GM12878 (cell line): ENCODE measurements at regions not wholly inside any gene's neighbourhood (a gene's known extent, or its start where the extent isn't known, plus 50 kb on each side); places are given as distances from the start of the nearest gene placed in this dataset.

Source experiments
- ATAC-seq: fragments of 200-7000 bp; cut with Tn5 transposase; 3 replicates; pipeline ENCODE4 v1.9.1; 2020; ENCODE audit warnings: mild to moderate bottlenecking, moderate library complexity
- BruUV-seq: library from RNA; stranded (reverse); fragments of 400-500 nt; replicated peaks from 2 replicates; lab custom pipeline; 2021; lab: Mats Ljungman, UMichigan
- CTCF ChIA-PET: fragments of 300-600 bp; sonication (Branson Sonifier 250); formaldehyde crosslinking; extraction: SDS; loops from one replicate; lab custom pipeline; 2021; ENCODE audit warnings: inconsistent platforms; lab: Yijun Ruan, JAX
- POLR2A ChIA-PET: fragments of 350-600 bp; formaldehyde crosslinking; extraction: SDS; loops from one replicate; lab custom pipeline; 2021; ENCODE audit warnings: inconsistent platforms; lab: Charles Lee
- RAD21 ChIA-PET: fragments of 300-600 bp; sonication (Branson Sonifier 250); formaldehyde crosslinking; loops from one replicate; lab custom pipeline; 2023; ENCODE audit warnings: antibody characterized with exemption; ENCODE audit not compliant: unreplicated experiment; lab: Charles Lee
- SMC1A ChIA-PET: fragments of 300-600 bp; sonication (Branson Sonifier 250); formaldehyde crosslinking; loops from one replicate; lab custom pipeline; 2023; ENCODE audit not compliant: unreplicated experiment, uncharacterized antibody; lab: Charles Lee
- DNase-seq: peaks from one replicate; pipeline ENCODE4 v3.0.0-alpha.2; 2011; ENCODE audit warnings: low read depth, low spot score
- FAIRE-seq: peaks from 3 replicates; lab custom pipeline; 2011; peaks lifted over from hg19 to GRCh38; lab: Jason Lieb, UNC
- H2AFZ ChIP-seq: 2 replicates; pipeline ENCODE4 v1.6.0; 2011; ENCODE audit warnings: low read depth, low read length, control low read depth; ENCODE audit not compliant: control insufficient read depth
- H3K27ac ChIP-seq: 2 replicates; pipeline ENCODE4 v1.5.1; 2011; ENCODE audit warnings: control low read depth; ENCODE audit not compliant: control insufficient read depth, insufficient read depth
- H3K27me3 ChIP-seq, 2 experiments: replicated peaks in 1 of 2; 2 replicates each; pipeline versions ENCODE4 v1.6.0 to v1.6.1; 2011; ENCODE audit warnings: low read length in 1 of 2; ENCODE audit not compliant: control insufficient read depth in 2 of 2, insufficient read depth in 2 of 2
- H3K36me3 ChIP-seq, 2 experiments: 2 replicates each; pipeline ENCODE4 v1.5.1; 2011; ENCODE audit warnings: low read length in 1 of 2; ENCODE audit not compliant: control insufficient read depth in 2 of 2, insufficient read depth in 2 of 2
- H3K4me1 ChIP-seq: 2 replicates; pipeline ENCODE4 v1.6.1; 2011; ENCODE audit warnings: mild to moderate bottlenecking, low read length, moderate library complexity, mixed read lengths; ENCODE audit not compliant: control insufficient read depth, insufficient read depth
- H3K4me2 ChIP-seq: 2 replicates; pipeline ENCODE4 v1.6.0; 2011; ENCODE audit warnings: control low read depth; ENCODE audit not compliant: control insufficient read depth, insufficient read depth
- H3K4me3 ChIP-seq: fragments of 200-600 bp; sonication (generic); 2 replicates; pipeline ENCODE4 v1.5.1; 2016
- H3K79me2 ChIP-seq: 2 replicates; pipeline ENCODE4 v1.6.0; 2011; ENCODE audit warnings: low read length; ENCODE audit not compliant: control insufficient read depth, insufficient read depth
- H3K9ac ChIP-seq: 2 replicates; pipeline ENCODE4 v1.8.0; 2011; ENCODE audit warnings: low read length, control low read depth, mixed read lengths; ENCODE audit not compliant: control insufficient read depth, insufficient read depth
- H3K9me3 ChIP-seq: replicated peaks from 3 replicates; pipeline ENCODE4 v1.5.1; 2011; ENCODE audit warnings: mild to moderate bottlenecking, low read length; ENCODE audit not compliant: control insufficient read depth, insufficient read depth
- H4K20me1 ChIP-seq: 2 replicates; pipeline ENCODE4 v1.6.0; 2011; ENCODE audit not compliant: control insufficient read depth, insufficient read depth
- CREM ChIP-seq: IDR thresholded peaks from 2 replicates; pipeline ENCODE4 v1.6.1; 2014; ENCODE audit warnings: antibody characterized with exemption, low read depth
- DPF2 ChIP-seq: fragments of 450-650 bp; IDR thresholded peaks from 2 replicates; pipeline ENCODE4 v1.6.1; 2017; ENCODE audit warnings: mild to moderate bottlenecking
- HCFC1 ChIP-seq: fragments of 150-350 bp; IDR thresholded peaks from 2 replicates; pipeline ENCODE4 v1.6.1; 2014; ENCODE audit warnings: low read length
- HDGF ChIP-seq: fragments of 450-650 bp; IDR thresholded peaks from 2 replicates; pipeline ENCODE4 v1.6.1; 2016; ENCODE audit warnings: antibody characterized with exemption
- KDM1A ChIP-seq: fragments of 200-600 bp; sonication (generic); IDR thresholded peaks from 2 replicates; pipeline ENCODE4 v1.6.1; 2016; ENCODE audit warnings: borderline replicate concordance
- MYC ChIP-seq: IDR thresholded peaks from 2 replicates; pipeline ENCODE4 v1.6.1; 2011; ENCODE audit warnings: mild to moderate bottlenecking, low read length, moderate library complexity, inconsistent platforms; ENCODE audit not compliant: insufficient read depth, insufficient replicate concordance, insufficient read length, severe bottlenecking
- POLR2AphosphoS2 ChIP-seq: IDR thresholded peaks from 2 replicates; pipeline ENCODE4 v1.6.1; 2011; ENCODE audit warnings: low read depth, mild to moderate bottlenecking, low read length, improper control_type of control experiment, moderate library complexity
- SMAD5 ChIP-seq: IDR thresholded peaks from 2 replicates; pipeline ENCODE4 v1.6.1; 2016; ENCODE audit warnings: antibody characterized with exemption, low read depth
- TARDBP ChIP-seq: IDR thresholded peaks from 2 replicates; pipeline ENCODE4 v1.6.1; 2016; ENCODE audit warnings: borderline replicate concordance
- ZNF217 ChIP-seq: fragments of 450-650 bp; IDR thresholded peaks from 2 replicates; pipeline ENCODE4 v1.6.1; 2017; ENCODE audit warnings: antibody characterized with exemption, mild to moderate bottlenecking
- ZNF622 ChIP-seq: fragments of 450-650 bp; IDR thresholded peaks from 2 replicates; pipeline ENCODE4 v1.6.1; 2017; ENCODE audit warnings: mild to moderate bottlenecking, inconsistent platforms
- ZSCAN29 ChIP-seq: fragments of 450-650 bp; IDR thresholded peaks from 2 replicates; pipeline ENCODE4 v1.6.1; 2017; ENCODE audit warnings: mild to moderate bottlenecking, moderate library complexity
- ZZZ3 ChIP-seq: IDR thresholded peaks from 2 replicates; pipeline ENCODE4 v1.6.1; 2011; ENCODE audit warnings: low read depth; ENCODE audit not compliant: control insufficient read depth, insufficient read length
- WGBS: methylation state at CpG from one replicate; pipeline ENCODE4 v1.1.6; 2016; ENCODE audit warnings: low lambda C conversion rate; ENCODE audit not compliant: insufficient replicate concordance, insufficient coverage; ENCODE audit errors: missing lambda C conversion rate; 5-methylcytosine and 5-hydroxymethylcytosine counted together
- in situ Hi-C: fragments of 300-500 bp; cut with MboI; formaldehyde crosslinking; loops from 9 replicates; pipeline ENCODE4 v1.14.3; 2018; ENCODE audit warnings: mixed read lengths
- intact Hi-C: fragments of 100-400 bp; cut with micrococcal nuclease; formaldehyde crosslinking; loops from one replicate; pipeline ENCODE4 v1.14.2; 2022; ENCODE audit not compliant: unreplicated experiment
- TF ChIP-seq, protein P1 (sequence below): IDR thresholded peaks from 2 replicates; pipeline ENCODE4 v1.6.1; 2011; ENCODE audit warnings: low read depth, low read length, improper control_type of control experiment, borderline replicate concordance
- TF ChIP-seq, protein P2 (sequence below): fragments of 450-650 bp; IDR thresholded peaks from 2 replicates; pipeline ENCODE4 v1.6.1; 2017; ENCODE audit warnings: mild to moderate bottlenecking, moderate library complexity

DNA sequence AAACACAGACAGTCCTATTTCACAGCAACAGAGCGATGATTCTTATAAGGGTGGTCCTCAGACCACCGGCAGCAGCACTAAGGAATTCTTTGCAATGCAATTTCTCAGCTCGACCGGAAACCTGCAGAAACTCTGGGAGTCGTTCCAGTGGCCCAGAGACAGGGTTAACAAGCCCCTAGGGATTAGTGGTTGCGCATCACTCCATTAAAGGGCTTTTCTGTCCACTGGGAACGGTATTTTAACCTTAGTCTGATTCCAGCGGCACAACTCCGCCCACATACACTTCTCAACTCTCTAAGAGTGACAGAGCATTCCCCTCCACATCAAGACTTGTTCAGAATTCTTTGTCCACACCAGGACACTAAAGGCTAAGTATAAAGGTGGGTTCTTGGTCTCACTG is 341.5 kb downstream of the TFAP2A start:
- DNase-seq (no peak), FAIRE-seq (no peak), ATAC-seq (no peak)
- intact Hi-C loops: no loop called here
- no peak overlapping the region for H3K4me3 ChIP-seq
- in situ Hi-C loops: no loop called here
- WGBS: 56% methylated on average over 9 of the region's 9 CpGs
- H3K27ac ChIP-seq: no peak overlapping the region
- no peaks in the 10 kb centered on the region for H3K27me3 ChIP-seq
- POLR2A ChIA-PET: no interaction called here
- H3K4me1 ChIP-seq: no peaks in the 10 kb centered on the region
- H3K9me3 ChIP-seq: no peaks in the 10 kb centered on the region
- RAD21 ChIA-PET: no interaction called here
- H4K20me1 ChIP-seq: no peaks in the 10 kb centered on the region
- H3K36me3 ChIP-seq: no peaks in the 10 kb centered on the region
- SMC1A ChIA-PET: no interaction called here
- CTCF ChIA-PET: no interaction called here
- H3K79me2 ChIP-seq: no peaks in the 10 kb centered on the region
- no peak overlapping the region for H2AFZ ChIP-seq
- no TSS peak for BruUV-seq
- no peak overlapping the region for H3K4me2 ChIP-seq
- no peak overlapping the region for H3K9ac ChIP-seq
- TF ChIP-seq MYC: no peak
- TF ChIP-seq SMAD5: no peak
- TF ChIP-seq ZSCAN29: no peak
- no peak for TF ChIP-seq DPF2
- TF ChIP-seq, protein P1, sequence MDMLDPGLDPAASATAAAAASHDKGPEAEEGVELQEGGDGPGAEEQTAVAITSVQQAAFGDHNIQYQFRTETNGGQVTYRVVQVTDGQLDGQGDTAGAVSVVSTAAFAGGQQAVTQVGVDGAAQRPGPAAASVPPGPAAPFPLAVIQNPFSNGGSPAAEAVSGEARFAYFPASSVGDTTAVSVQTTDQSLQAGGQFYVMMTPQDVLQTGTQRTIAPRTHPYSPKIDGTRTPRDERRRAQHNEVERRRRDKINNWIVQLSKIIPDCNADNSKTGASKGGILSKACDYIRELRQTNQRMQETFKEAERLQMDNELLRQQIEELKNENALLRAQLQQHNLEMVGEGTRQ: no peak
- no peak for TF ChIP-seq TARDBP
- no peak for TF ChIP-seq ZNF622
- TF ChIP-seq POLR2AphosphoS2: no peak
- TF ChIP-seq HCFC1: no peak
- no peak for TF ChIP-seq ZNF217
- TF ChIP-seq ZZZ3: no peak
- TF ChIP-seq, protein P2, sequence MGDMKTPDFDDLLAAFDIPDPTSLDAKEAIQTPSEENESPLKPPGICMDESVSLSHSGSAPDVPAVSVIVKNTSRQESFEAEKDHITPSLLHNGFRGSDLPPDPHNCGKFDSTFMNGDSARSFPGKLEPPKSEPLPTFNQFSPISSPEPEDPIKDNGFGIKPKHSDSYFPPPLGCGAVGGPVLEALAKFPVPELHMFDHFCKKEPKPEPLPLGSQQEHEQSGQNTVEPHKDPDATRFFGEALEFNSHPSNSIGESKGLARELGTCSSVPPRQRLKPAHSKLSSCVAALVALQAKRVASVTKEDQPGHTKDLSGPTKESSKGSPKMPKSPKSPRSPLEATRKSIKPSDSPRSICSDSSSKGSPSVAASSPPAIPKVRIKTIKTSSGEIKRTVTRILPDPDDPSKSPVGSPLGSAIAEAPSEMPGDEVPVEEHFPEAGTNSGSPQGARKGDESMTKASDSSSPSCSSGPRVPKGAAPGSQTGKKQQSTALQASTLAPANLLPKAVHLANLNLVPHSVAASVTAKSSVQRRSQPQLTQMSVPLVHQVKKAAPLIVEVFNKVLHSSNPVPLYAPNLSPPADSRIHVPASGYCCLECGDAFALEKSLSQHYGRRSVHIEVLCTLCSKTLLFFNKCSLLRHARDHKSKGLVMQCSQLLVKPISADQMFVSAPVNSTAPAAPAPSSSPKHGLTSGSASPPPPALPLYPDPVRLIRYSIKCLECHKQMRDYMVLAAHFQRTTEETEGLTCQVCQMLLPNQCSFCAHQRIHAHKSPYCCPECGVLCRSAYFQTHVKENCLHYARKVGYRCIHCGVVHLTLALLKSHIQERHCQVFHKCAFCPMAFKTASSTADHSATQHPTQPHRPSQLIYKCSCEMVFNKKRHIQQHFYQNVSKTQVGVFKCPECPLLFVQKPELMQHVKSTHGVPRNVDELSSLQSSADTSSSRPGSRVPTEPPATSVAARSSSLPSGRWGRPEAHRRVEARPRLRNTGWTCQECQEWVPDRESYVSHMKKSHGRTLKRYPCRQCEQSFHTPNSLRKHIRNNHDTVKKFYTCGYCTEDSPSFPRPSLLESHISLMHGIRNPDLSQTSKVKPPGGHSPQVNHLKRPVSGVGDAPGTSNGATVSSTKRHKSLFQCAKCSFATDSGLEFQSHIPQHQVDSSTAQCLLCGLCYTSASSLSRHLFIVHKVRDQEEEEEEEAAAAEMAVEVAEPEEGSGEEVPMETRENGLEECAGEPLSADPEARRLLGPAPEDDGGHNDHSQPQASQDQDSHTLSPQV: no peak
- TF ChIP-seq HDGF: no peak
- TF ChIP-seq KDM1A: no peak
- no peak for TF ChIP-seq CREM
